ENCODE measurements at regions not wholly inside any gene's neighbourhood (a gene's known extent, or its start where the extent isn't known, plus 50 kb on each side); places are given as distances from the start of the nearest gene placed in this dataset.

DNA sequence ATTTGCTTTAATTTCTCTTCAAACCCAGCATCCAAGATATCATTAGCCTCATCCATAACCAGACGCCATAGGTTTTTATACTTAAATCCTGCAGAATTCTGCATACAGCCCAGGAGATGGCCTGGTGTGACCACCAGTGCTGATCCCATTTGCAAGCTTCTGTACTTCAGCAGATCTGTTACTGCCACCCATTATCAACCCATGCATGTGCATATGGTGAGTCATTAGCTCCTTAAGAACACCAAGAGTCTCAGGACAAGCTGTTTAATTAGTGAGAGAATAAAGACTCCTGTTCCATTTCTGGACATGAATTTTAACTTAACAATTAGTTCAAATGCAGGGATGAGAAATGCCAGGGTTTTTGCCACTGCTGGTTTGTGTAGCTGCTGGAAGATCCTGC is 110.7 kb upstream of the TANK start:
- no peak for TF ChIP-seq POLR2A (IDR thresholded peaks at IDR 0.05; ENCODE audit: low read length)
- no peak for TF ChIP-seq PHF8 (IDR thresholded peaks at IDR 0.05; ENCODE audit: borderline replicate concordance, low read depth)
- no peak for TF ChIP-seq CTCF (IDR thresholded peaks at IDR 0.05)
- no peak for TF ChIP-seq POLR2AphosphoS2 (conservative IDR thresholded peaks at IDR 0.05; ENCODE audit: low read length)
